Vagina (tissue), 2 donors: ENCODE measurements at regions not wholly inside any gene's neighbourhood (a gene's known extent, or its start where the extent isn't known, plus 50 kb on each side); places are given as distances from the start of the nearest gene placed in this dataset.

Source experiments
- DNase-seq, 2 donors: peaks; one replicate each; pipeline ENCODE4 v3.0.0-alpha.2; 2017; ENCODE audit errors: extremely low spot score in 2 of 2
- H3K27ac ChIP-seq: fragments of 200-600 bp; sonication (generic); one replicate; pipeline ENCODE4 v1.5.1; 2019
- H3K27me3 ChIP-seq: fragments of 200-600 bp; sonication (generic); one replicate; pipeline ENCODE4 v1.5.1; 2019
- H3K36me3 ChIP-seq, 2 donors: fragments of 200-600 bp; sonication (generic); one replicate each; pipeline ENCODE4 v1.5.1; 2017 to 2019
- H3K4me1 ChIP-seq: fragments of 200-600 bp; sonication (generic); one replicate; pipeline ENCODE4 v1.5.1; 2019
- H3K4me3 ChIP-seq, 2 donors: fragments of 200-600 bp; sonication (generic); 1 replicate in 1 of 2; 2 replicates in 1 of 2; pipeline ENCODE4 v1.5.1; 2016 to 2019
- H3K9me3 ChIP-seq: fragments of 200-600 bp; sonication (generic); one replicate; pipeline ENCODE4 v1.5.1; 2019
- CTCF ChIP-seq, 3 experiments: fragments of 450-650 bp in 2 of 3; fragments of 200-600 bp in 1 of 3; sonication (generic) in 1 of 3; IDR thresholded peaks; one replicate each; pipeline ENCODE4 v1.5.1; 2017 to 2019; ENCODE audit warnings: antibody characterized with exemption in 3 of 3, mild to moderate bottlenecking in 2 of 3, moderate library complexity in 2 of 3
- POLR2A ChIP-seq, 2 donors: fragments of 450-650 bp; IDR thresholded peaks; one replicate each; pipeline ENCODE4 v1.6.1; 2017; ENCODE audit warnings: antibody characterized with exemption in 2 of 2, mild to moderate bottlenecking in 2 of 2, moderate library complexity in 2 of 2
- POLR2AphosphoS5 ChIP-seq, 2 donors: sonication (generic); formaldehyde crosslinking; IDR thresholded peaks; one replicate each; pipeline ENCODE4 v1.9.0; 2017; ENCODE audit warnings: antibody characterized with exemption in 2 of 2, mild to moderate bottlenecking in 2 of 2, low read depth in 1 of 2; ENCODE audit not compliant: insufficient read depth in 1 of 2
- intact Hi-C: fragments of 100-400 bp; cut with DNase I; formaldehyde crosslinking; loops from one replicate; pipeline ENCODE4 v1.15.1; 2023

GRCh38 chr10:85433248-85433647 lies 933.3 kb downstream of the GRID1 start:
- Histone ChIP-seq H3K9me3 (no peaks in the 10 kb centered on the region), H3K36me3 (no peaks in the 10 kb centered on the region), H3K4me1 (no peaks in the 10 kb centered on the region), H3K27ac (no peak overlapping the region), H3K27me3 (no peaks in the 10 kb centered on the region), H3K4me3 (no peak overlapping the region)
- no peak for DNase-seq
- TF ChIP-seq CTCF (IDR thresholded peaks at IDR 0.05) (no peak), POLR2AphosphoS5 (IDR thresholded peaks at IDR 0.05; ENCODE audit: insufficient read depth in 1 of 2, low read depth in 1 of 2) (no peak), POLR2A (IDR thresholded peaks at IDR 0.05) (no peak)
- intact Hi-C loops, result no loop called here

DNA sequence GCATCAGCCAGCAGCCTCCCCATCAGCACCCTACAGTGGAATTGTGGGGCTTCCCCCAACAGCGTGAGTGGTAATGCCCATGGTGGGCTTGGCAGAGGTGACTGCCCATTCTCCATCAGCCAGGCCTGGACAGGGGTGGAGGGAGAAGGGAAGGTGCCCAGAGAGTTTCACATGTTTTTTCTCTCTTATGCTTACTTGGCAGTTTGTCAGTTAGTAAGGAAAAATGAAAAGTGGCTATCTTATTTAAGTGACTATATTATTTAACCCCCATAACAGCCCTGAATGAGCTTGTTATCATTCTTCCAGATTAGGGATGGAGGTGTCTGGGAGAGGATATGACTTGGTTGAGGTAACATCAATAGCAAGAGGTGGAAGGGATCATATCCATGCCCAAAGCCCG lies 921.7 kb downstream of the GRID1 start:
- Histone ChIP-seq H3K36me3 (no peaks in the 10 kb centered on the region), H3K4me3 (no peak overlapping the region), H3K27ac (no peak overlapping the region), H3K27me3 (no peaks in the 10 kb centered on the region), H3K9me3 (no peaks in the 10 kb centered on the region), H3K4me1 (no peaks in the 10 kb centered on the region)
- intact Hi-C loops, result no loop called here
- TF ChIP-seq CTCF (IDR thresholded peaks at IDR 0.05) (no peak), POLR2AphosphoS5 (IDR thresholded peaks at IDR 0.05; ENCODE audit: insufficient read depth in 1 of 2, low read depth in 1 of 2) (no peak), POLR2A (IDR thresholded peaks at IDR 0.05) (no peak)
- no peak for DNase-seq

DNA sequence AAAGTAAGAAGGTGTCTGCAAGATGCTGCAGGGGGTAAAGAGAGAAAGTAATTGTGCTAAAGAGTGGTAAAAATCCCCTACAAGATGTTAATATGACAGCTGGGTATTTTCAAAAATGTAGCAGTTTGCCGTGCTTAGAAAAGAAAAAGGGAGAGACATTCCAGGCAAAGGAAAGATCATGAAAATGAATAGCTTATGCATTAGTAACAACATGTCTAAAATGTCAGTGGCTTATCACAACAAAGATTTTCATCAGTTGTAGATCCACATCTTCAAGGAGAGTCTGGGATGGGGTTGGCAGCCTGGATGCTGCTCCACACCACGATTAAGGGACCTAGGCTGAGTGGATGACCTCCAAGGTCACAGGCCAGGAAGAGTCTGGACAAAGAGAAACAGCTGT lies 920.9 kb downstream of the GRID1 start:
- no peaks in the 10 kb centered on the region for H3K27me3 ChIP-seq
- H3K4me3 ChIP-seq, result no peak overlapping the region
- no peaks in the 10 kb centered on the region for H3K9me3 ChIP-seq
- intact Hi-C loops, result no loop called here
- no peak for TF ChIP-seq CTCF (IDR thresholded peaks at IDR 0.05)
- no peak for TF ChIP-seq POLR2A (IDR thresholded peaks at IDR 0.05)
- no peak for TF ChIP-seq POLR2AphosphoS5 (IDR thresholded peaks at IDR 0.05; ENCODE audit: insufficient read depth in 1 of 2, low read depth in 1 of 2)
- no peak overlapping the region for H3K27ac ChIP-seq
- no peaks in the 10 kb centered on the region for H3K4me1 ChIP-seq
- H3K36me3 ChIP-seq, result no peaks in the 10 kb centered on the region
- no peak for DNase-seq

DNA sequence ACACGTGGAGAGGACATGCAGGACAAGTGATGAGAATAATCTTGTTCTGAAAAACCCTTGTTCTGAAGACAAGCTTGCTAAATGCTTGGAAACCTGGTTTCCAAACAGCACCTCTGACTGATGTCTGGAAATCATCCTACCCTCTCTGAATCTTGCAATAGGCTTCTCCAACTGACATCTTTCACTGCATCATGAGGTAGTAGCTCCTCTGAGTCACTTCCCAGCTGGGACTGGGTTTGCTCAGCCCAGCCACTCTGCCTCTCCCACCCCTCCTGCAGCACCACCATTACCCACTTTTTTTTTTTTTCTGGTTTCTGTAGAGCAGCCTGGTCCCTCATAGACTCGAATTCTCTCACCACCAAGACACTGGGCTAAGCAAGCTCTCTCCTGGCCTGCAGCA lies 919.8 kb downstream of the GRID1 start:
- H3K36me3 ChIP-seq, result no peaks in the 10 kb centered on the region
- no peaks in the 10 kb centered on the region for H3K9me3 ChIP-seq
- H3K27me3 ChIP-seq, result no peaks in the 10 kb centered on the region
- no peaks in the 10 kb centered on the region for H3K4me1 ChIP-seq
- no peak overlapping the region for H3K4me3 ChIP-seq
- intact Hi-C loops, result no loop called here
- no peak for DNase-seq
- H3K27ac ChIP-seq, result no peak overlapping the region
- TF ChIP-seq POLR2AphosphoS5 (IDR thresholded peaks at IDR 0.05; ENCODE audit: insufficient read depth in 1 of 2, low read depth in 1 of 2) (no peak), CTCF (IDR thresholded peaks at IDR 0.05) (no peak), POLR2A (IDR thresholded peaks at IDR 0.05) (no peak)

- Histone ChIP-seq H3K36me3 (no peaks in the 10 kb centered on the region), H3K4me3 (no peak overlapping the region), H3K9me3 (no peaks in the 10 kb centered on the region), H3K27ac (no peak overlapping the region), H3K27me3 (no peaks in the 10 kb centered on the region), H3K4me1 (no peaks in the 10 kb centered on the region)
- intact Hi-C loops, result no loop called here
- DNase-seq, result no peak
- TF ChIP-seq POLR2A (IDR thresholded peaks at IDR 0.05) (no peak), CTCF (IDR thresholded peaks at IDR 0.05) (no peak), POLR2AphosphoS5 (IDR thresholded peaks at IDR 0.05; ENCODE audit: insufficient read depth in 1 of 2, low read depth in 1 of 2) (no peak)
Observed at GRCh38 chr10:85447690-85448089, 918.9 kb downstream of the GRID1 start.
